SK-N-MC (cell line): ENCODE measurements at regions not wholly inside any gene's neighbourhood (a gene's known extent, or its start where the extent isn't known, plus 50 kb on each side); places are given as distances from the start of the nearest gene placed in this dataset.

Experiments
- EZH2 ChIP-seq: fragments of 200-600 bp; sonication (generic); IDR thresholded peaks from one replicate; pipeline ENCODE4 v1.6.1; 2017; ENCODE audit warnings: antibody characterized with exemption
- POLR2AphosphoS5 ChIP-seq: IDR thresholded peaks from 2 replicates; pipeline ENCODE4 v1.6.1; 2012; ENCODE audit warnings: mild to moderate bottlenecking, low read depth, low read length, borderline replicate concordance

DNA sequence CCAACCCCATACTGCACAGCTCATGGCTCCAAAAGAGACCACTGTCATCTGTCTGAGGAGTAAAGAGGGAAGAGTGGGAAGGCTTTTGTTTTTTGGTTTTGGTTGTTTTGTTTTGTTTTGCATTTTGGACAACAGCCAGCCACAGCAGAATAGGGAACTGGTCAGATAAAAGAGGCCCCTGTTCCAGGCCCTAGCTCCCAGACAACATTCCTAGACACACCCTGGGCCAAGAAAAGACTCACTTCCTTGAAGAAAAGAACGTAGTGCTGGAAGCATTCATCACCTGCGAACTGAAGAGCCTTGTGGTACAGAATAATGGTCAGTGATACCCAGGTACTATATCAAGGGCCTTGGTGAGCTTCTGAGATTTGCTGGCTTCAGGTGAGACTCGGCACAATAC is 619.4 kb upstream of the SPANXN1 start:
- TF ChIP-seq POLR2AphosphoS5 = no peak
- no peak for TF ChIP-seq EZH2
